Prostate gland (tissue), 2 donors: ENCODE measurements at regions not wholly inside any gene's neighbourhood (a gene's known extent, or its start where the extent isn't known, plus 50 kb on each side); places are given as distances from the start of the nearest gene placed in this dataset.

ENCODE experiments used
- DNase-seq: peaks from one replicate; pipeline ENCODE4 v3.0.0-alpha.2; 2019; ENCODE audit warnings: low spot score
- H3K27ac ChIP-seq, 2 donors: fragments of 200-600 bp; sonication (generic); 2 replicates each; pipeline ENCODE4 v1.5.1; 2017 to 2019
- H3K27me3 ChIP-seq: fragments of 200-600 bp; sonication (generic); replicated peaks from 2 replicates; pipeline ENCODE4 v1.5.1; 2019; ENCODE audit not compliant: insufficient read depth
- H3K36me3 ChIP-seq, 2 donors: fragments of 200-600 bp; sonication (generic); 1 replicate in 1 of 2; 2 replicates in 1 of 2; pipeline versions ENCODE4 v1.5.1 to v1.8.1; 2017 to 2019
- H3K4me1 ChIP-seq: fragments of 200-600 bp; sonication (generic); replicated peaks from 2 replicates; pipeline ENCODE4 v1.5.1; 2019
- H3K4me3 ChIP-seq, 2 donors: fragments of 200-600 bp; sonication (generic); 2 replicates each; pipeline ENCODE4 v1.5.1; 2017 to 2019
- H3K9me3 ChIP-seq: fragments of 200-600 bp; sonication (generic); 2 replicates; pipeline ENCODE4 v1.5.1; 2017
- POLR2A ChIP-seq: fragments of 450-650 bp; IDR thresholded peaks from one replicate; pipeline ENCODE4 v1.6.1; 2016; ENCODE audit warnings: antibody characterized with exemption, mild to moderate bottlenecking
- POLR2AphosphoS5 ChIP-seq: sonication (generic); formaldehyde crosslinking; IDR thresholded peaks from one replicate; pipeline ENCODE4 v1.6.1; 2017; ENCODE audit warnings: antibody characterized with exemption
- WGBS: methylation state at CpG from one replicate; pipeline ENCODE4 v1.1.5; 2018; 5-methylcytosine and 5-hydroxymethylcytosine counted together
- intact Hi-C: fragments of 100-400 bp; cut with DNase I; formaldehyde crosslinking; loops from one replicate; pipeline ENCODE4 v1.14.2; 2022
- TF ChIP-seq, protein P1 (sequence below), 4 experiments: fragments of 200-600 bp in 2 of 4; fragments of 450-650 bp in 2 of 4; sonication (generic) in 2 of 4; IDR thresholded peaks; 1 replicate in 3 of 4; 2 replicates in 1 of 4; pipeline ENCODE4 v1.5.1; 2016 to 2019; ENCODE audit warnings: antibody characterized with exemption in 4 of 4, mild to moderate bottlenecking in 2 of 4, moderate library complexity in 2 of 4

DNA sequence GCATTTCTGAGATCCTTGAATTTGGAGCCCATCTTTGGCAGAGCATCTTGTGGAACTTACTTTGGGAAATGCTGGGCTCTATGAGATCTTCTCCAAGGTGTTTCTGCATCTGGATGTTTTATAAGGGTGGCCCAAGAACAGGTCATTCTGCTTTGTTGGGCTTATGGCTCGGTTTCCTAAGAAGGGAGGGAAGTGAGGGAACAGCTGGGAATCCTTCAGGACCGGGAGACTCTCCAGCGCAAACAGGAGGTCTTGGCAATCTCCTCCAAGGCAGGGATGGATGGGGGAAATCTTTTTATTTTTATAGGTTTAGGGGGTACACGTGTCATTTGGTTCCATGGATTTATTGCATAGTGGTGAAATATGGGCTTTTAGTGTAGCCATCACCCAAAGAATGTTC is 54.7 kb downstream of the IRX3 start:
- H3K4me1 ChIP-seq, result no peaks in the 10 kb centered on the region
- no peak for DNase-seq
- H3K27ac ChIP-seq, result no peak overlapping the region
- intact Hi-C loops, result no loop called here
- H3K9me3 ChIP-seq, result no peaks in the 10 kb centered on the region
- 31% methylated on average over 4 of the region's 4 CpGs for WGBS
- H3K36me3 ChIP-seq, result no peaks in the 10 kb centered on the region
- no peak overlapping the region for H3K4me3 ChIP-seq
- TF ChIP-seq, protein P1, sequence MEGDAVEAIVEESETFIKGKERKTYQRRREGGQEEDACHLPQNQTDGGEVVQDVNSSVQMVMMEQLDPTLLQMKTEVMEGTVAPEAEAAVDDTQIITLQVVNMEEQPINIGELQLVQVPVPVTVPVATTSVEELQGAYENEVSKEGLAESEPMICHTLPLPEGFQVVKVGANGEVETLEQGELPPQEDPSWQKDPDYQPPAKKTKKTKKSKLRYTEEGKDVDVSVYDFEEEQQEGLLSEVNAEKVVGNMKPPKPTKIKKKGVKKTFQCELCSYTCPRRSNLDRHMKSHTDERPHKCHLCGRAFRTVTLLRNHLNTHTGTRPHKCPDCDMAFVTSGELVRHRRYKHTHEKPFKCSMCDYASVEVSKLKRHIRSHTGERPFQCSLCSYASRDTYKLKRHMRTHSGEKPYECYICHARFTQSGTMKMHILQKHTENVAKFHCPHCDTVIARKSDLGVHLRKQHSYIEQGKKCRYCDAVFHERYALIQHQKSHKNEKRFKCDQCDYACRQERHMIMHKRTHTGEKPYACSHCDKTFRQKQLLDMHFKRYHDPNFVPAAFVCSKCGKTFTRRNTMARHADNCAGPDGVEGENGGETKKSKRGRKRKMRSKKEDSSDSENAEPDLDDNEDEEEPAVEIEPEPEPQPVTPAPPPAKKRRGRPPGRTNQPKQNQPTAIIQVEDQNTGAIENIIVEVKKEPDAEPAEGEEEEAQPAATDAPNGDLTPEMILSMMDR (IDR thresholded peaks at IDR 0.05), result no peak
- TF ChIP-seq POLR2AphosphoS5 (no peak), POLR2A (no peak)
- H3K27me3 ChIP-seq, result no peaks in the 10 kb centered on the region

- Histone ChIP-seq H3K36me3 (no peaks in the 10 kb centered on the region), H3K27ac (no peak overlapping the region), H3K4me1 (no peaks in the 10 kb centered on the region), H3K4me3 (no peak overlapping the region), H3K27me3 (no peaks in the 10 kb centered on the region), H3K9me3 (no peaks in the 10 kb centered on the region)
- WGBS, result 73% methylated on average over 1 of the region's 1 CpG
- TF ChIP-seq POLR2AphosphoS5 (no peak), POLR2A (no peak)
- TF ChIP-seq, protein P1 (IDR thresholded peaks at IDR 0.05), result no peak
- intact Hi-C loops, result no loop called here
- DNase-seq, result no peak
Observed at GRCh38 chr16:54231336-54231735, 55.3 kb downstream of the IRX3 start.

DNA sequence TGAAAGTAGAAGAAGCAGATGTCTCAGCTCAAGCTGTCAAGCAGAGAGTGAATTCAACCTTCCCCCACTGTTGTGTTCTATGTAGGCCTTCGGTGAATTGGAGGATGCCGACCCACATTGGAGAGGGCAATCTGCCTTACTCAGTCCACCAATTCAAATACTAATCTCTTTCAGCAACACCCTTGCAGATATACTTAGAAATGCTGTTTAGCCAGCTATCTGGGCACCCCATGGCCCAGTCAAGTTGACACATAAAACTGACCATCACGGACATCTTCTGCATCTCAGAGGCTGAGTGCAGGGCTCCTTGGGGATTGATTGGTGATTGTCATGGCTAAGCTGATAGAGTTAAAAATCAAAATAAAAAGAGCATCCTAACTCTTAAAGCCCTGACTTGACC is 58.3 kb downstream of the IRX3 start:
- no peaks in the 10 kb centered on the region for H3K36me3 ChIP-seq
- no peaks in the 10 kb centered on the region for H3K27me3 ChIP-seq
- H3K4me1 ChIP-seq, result no peaks in the 10 kb centered on the region
- H3K9me3 ChIP-seq, result no peaks in the 10 kb centered on the region
- intact Hi-C loops, result no loop called here
- TF ChIP-seq POLR2AphosphoS5 (no peak), POLR2A (no peak)
- TF ChIP-seq, protein P1 (IDR thresholded peaks at IDR 0.05), result no peak
- H3K27ac ChIP-seq, result no peak overlapping the region
- H3K4me3 ChIP-seq, result no peak overlapping the region
- DNase-seq, result no peak
- WGBS, result 93% methylated on average over 3 of the region's 3 CpGs

DNA sequence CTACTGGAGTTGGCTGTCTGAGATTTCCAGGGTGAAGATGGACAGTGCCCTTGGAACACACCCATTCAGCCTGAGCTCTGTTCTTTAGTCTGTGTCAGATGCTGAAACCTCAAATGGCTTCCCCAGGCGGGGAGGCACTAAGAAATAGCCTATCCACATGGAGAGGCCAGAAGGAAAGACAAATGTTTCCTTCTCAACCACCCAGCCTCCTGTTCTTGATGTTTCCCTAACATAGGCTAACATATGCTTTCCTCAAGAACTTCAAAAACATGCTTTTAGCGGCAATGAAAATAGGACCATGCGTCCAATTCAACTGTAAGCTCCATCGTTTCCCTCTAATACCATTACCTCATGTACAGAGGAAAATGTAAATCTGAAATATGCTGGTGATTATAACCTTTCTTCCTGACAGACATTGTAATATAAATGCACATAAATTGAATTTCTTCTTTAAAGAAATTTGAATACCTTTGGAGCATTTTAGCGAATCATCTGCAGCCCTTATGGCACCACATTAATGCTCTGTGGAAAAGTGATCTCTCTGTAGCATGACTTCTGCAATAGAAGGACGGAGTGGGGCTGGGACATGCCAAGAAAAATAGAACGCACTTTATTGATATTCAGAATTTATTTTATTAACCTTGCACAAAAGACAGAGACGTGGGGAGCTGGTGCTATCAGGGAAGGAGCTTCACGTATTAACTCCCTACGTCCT is 60.1 kb downstream of the IRX3 start:
- no peaks in the 10 kb centered on the region for H3K9me3 ChIP-seq
- no peaks in the 10 kb centered on the region for H3K36me3 ChIP-seq
- 86% methylated on average over 10 of the region's 10 CpGs for WGBS
- no peaks in the 10 kb centered on the region for H3K4me1 ChIP-seq
- no peaks in the 10 kb centered on the region for H3K27me3 ChIP-seq
- DNase-seq, result no peak
- intact Hi-C loops, result no loop called here
- H3K4me3 ChIP-seq, result no peak overlapping the region
- TF ChIP-seq POLR2A (no peak), POLR2AphosphoS5 (no peak)
- TF ChIP-seq, protein P1 (IDR thresholded peaks at IDR 0.05), result no peak
- no peak overlapping the region for H3K27ac ChIP-seq

DNA sequence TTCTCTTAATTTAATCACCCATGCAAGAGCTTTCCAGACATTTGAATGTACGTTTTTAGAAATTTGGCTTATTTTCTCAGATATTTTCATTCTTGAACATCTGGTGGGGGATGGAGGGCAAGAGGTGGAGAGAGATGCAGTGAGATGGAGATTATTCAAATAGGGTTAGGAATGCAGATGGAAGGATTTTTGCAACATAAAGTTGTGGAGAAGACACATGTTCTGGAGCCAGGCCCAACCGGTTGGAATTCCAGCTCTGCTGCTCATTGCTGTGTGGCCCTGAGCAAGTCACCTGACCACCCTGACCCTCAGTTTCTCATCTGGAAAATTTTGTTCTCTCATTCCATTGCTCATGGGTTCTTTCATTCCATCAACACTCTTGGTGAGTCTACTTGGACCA is 66.9 kb downstream of the IRX3 start:
- intact Hi-C loops, result no loop called here
- no peak for DNase-seq
- no peaks in the 10 kb centered on the region for H3K9me3 ChIP-seq
- no peak overlapping the region for H3K27ac ChIP-seq
- H3K27me3 ChIP-seq, result no peaks in the 10 kb centered on the region
- 93% methylated on average over 2 of the region's 2 CpGs for WGBS
- no peak overlapping the region for H3K4me3 ChIP-seq
- H3K4me1 ChIP-seq, result no peaks in the 10 kb centered on the region
- TF ChIP-seq POLR2A, result no peak
- TF ChIP-seq, protein P1 (IDR thresholded peaks at IDR 0.05), result no peak
- no peaks in the 10 kb centered on the region for H3K36me3 ChIP-seq
